Prostate gland (tissue), 2 donors: ENCODE measurements at regions not wholly inside any gene's neighbourhood (a gene's known extent, or its start where the extent isn't known, plus 50 kb on each side); places are given as distances from the start of the nearest gene placed in this dataset.

ENCODE experiments used
- CTCF ChIP-seq, 4 experiments: fragments of 200-600 bp in 2 of 4; fragments of 450-650 bp in 2 of 4; sonication (generic) in 2 of 4; IDR thresholded peaks; 1 replicate in 3 of 4; 2 replicates in 1 of 4; pipeline ENCODE4 v1.5.1; 2016 to 2019; ENCODE audit warnings: antibody characterized with exemption in 4 of 4, mild to moderate bottlenecking in 2 of 4, moderate library complexity in 2 of 4
- POLR2A ChIP-seq: fragments of 450-650 bp; IDR thresholded peaks from one replicate; pipeline ENCODE4 v1.6.1; 2016; ENCODE audit warnings: antibody characterized with exemption, mild to moderate bottlenecking
- POLR2AphosphoS5 ChIP-seq: sonication (generic); formaldehyde crosslinking; IDR thresholded peaks from one replicate; pipeline ENCODE4 v1.6.1; 2017; ENCODE audit warnings: antibody characterized with exemption

- no peak for TF ChIP-seq CTCF (IDR thresholded peaks at IDR 0.05)
- no peak for TF ChIP-seq POLR2A
- no peak for TF ChIP-seq POLR2AphosphoS5
Observed at GRCh38 chr15:67953299-67953698, 100.8 kb upstream of the PIAS1 start.
